DMS153 (cell line): ENCODE measurements at regions not wholly inside any gene's neighbourhood (a gene's known extent, or its start where the extent isn't known, plus 50 kb on each side); places are given as distances from the start of the nearest gene placed in this dataset.

Experiments
- DNase-seq: peaks from one replicate; lab custom pipeline; 2025; lab: John Stamatoyannopoulos, UW

DNA sequence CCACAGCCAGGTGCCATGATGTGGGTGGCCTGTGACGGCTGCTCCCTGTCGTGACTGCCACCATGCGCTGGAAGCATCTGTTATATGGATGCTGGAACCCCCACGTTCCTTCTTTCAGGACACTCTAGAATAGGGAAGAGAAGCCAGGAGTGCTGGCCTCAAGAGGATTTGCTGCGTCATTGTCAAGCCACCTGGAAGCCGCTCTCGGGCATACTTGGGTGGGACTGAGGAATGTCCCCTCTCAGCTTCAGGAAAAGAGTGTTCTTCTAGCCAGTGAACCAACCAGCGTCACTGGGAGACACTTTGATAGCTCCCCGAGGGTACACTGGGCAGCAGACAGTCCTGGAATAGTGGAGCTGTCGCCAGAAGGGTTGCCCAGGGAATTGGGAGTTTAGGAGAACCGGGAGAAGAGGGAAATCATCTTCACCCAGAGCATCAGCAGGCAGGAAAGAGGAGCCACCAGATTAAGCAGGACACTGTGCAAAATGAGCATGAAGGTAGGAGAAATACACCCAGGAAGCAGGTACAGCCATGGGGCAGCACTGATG, 130.8 kb upstream of the SASH1 start:
- DNase-seq, result no peak

DNA sequence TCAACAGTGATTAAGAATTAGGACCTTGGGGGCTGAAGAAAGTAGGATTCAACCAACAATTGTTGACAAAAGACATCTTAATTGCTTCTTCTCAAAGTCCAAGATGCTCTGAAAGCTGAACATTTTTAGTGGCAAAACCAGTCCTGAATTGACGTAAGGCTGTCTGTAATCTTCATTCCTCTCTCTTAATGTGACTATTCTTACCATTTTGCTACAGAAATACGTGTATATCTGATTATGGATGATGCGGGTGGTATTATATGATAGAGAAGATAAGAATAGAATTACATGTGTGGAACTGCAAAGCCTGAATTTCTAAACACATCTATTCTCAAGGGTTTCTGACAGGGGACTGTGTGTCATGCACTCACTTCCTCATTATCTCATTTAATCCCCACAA, 130.3 kb upstream of the SASH1 start:
- no peak for DNase-seq

DNA sequence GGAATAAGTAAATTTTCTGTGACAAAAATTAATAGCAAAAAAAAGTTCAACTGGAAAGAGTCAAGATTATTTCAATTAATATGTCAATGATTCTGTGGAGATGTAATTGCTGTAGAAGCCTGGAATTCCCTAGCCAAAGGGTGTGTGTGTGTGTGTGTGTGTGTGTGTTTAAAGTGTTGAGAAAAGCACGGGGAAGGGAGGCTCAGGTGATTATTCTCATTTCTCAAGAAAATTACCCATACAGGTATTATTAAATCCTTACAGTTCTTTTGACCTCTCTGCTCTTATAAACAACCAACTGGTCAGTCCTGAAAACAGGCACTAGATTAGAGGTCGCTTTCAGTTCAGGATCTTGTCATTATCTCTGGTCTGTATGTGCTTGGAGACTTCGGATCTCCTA, 129.3 kb upstream of the SASH1 start:
- no peak for DNase-seq

DNA sequence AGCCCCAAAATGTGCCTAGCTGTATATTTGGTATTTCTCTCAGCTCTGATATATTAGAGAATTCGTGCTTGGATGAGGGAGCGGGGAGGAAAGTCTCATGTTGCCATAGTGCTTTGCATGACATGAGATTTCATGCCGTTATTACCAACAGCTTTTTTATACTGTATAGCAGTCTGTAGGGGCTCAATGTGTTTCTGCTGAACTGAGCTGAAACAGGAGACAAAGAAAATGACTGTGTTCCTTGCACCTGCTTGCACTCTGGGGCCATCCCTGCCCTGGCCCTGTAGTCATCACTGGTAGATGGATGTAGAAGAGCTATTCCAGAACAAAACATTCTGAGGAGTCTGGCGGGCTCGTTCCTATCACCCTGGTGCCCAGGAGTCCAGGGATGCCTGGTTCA, 128.0 kb upstream of the SASH1 start:
- no peak for DNase-seq

DNA sequence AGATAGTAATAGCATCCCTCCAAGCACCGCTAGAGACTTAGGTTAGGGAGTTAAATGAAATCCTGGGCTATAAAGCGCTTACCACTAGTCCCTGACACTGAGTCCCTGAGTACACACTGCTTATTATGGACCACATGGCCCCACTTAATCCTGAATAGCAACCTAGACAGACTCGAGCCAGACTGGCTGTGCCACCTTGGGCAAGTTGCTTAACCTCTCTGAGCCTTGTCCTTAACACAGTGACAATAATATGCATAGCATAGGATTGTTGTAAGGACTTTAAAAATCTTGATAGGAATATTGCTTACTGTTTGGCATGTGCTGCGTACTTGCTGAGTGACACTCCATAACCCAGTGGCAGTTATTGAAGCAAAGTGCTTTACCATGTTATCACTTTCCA, 125.6 kb upstream of the SASH1 start:
- no peak for DNase-seq

DNA sequence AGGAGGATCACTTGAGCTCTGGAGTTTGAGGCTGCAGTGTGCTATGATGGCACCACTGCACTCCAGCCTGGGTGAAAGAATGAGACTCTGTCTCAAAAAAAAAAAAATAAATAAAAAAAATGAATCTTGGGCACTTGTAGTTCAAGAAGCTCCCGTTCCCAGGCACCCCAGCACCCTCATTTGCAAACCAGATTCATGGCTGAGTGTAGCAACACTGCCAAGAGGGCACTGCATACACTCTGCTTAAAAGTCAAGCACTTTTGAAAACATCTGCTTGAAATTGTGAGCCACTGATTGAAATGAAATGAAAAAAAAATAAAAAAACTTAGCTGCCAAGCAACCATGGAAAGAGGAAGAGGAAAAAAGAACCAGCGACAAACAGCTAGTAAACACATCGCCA, 124.7 kb upstream of the SASH1 start:
- DNase-seq, result no peak

DNA sequence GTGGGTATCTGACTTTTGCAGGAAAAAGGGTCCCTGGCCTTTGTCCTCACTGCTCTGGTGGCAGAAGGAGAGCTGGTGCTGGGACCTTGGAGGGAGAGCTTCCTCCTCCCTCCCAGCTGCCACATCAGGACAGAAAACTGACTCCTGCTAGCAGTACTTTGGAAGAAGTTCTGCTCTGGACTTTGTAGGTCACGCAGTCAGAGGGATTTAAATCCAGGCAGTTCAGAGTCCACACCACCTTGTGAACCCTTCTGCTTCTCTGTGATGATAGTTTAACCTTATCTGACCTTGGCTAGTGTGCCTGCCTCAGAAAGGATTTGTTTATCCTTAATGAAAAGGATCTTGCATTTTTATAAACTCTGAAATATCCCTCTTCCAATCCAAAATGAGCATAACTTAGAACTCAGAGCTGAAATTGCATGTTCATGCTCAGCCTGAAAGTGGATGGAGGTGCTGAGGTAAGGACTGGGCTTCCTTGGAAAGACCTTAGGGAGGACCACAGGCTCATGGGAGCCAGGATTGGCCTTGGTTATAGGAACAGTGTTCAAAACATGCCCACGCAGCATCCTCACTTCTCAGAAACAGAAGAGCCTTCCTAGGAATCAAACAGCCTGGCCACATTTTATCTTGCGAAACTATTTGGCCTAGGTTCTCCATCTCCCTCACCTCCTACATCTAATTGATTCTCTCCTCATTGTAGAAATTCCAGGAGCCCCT, 123.9 kb upstream of the SASH1 start:
- no peak for DNase-seq

DNA sequence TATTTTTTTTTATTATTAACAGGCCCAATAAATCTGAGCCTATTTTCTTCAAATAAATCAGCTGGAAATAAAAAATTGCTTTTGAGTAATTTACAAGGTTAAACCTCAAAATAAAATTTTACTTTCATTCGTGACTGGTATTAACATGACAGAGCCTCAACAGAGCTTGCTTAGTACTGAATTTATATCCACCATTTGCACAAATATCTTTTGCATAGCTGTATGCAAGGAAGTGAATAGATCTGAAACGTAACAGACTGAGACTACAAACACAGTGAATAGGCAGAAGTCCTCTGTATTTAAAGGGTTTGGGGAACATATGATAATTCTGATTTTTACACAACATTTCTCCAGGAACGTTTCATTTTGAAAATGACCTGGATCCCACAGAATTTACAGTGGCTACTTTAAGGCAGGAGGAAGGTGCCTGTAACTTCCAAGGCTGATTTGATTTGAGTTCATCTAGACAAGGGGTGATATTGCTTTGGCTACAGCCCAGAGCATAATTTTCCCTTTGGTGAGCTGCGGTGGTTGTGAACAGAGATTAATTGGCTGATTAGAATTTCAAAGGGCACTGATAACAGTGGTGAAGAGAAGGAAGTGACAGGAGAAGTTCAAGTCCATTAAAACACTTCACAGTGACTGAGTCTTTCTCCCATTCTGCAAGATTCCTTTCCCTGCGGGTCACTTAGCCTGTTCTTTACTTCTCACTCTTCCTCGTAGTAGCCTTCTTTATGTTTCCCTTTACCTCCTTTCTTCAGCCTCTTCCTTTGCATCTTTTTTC, 121.2 kb upstream of the SASH1 start:
- DNase-seq, result no peak

DNA sequence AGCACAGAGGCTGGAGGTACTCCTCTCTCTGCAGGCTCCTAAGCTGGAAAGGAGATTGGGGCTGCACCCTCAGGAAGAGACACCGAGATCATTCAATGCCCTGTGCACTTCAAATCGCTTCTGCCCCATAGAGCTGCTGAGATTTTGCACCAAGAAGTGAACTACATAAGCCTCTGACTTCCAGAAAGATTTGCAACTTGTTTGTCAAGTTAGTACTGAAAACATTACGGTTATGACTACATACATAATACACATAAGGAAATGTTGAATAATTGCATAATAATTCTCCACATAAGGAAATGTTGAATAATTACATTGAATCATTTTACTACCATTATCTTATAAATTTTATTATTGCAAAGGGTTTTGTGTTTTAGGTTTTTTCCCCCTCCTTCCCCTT, 120.3 kb upstream of the SASH1 start:
- DNase-seq, result no peak

DNA sequence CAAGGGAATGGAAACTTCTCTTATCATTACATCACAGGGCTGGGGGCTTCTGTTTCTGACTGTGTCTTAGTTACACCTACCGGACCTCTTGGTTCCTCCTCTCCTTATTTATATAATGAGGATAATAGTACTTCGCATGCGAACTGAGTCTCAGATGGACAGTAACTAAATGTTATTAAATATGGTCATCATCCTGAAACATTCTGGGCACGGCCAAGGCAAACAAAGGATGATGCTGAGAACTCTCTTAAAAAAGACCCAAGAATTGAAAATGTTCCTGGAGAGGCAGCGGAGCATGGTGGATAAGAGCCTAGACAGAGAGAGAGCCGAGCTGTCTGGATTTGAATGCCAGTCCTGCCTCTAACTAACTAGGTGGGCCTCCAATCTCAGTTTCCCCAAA, 119.8 kb upstream of the SASH1 start:
- DNase-seq, result no peak

DNA sequence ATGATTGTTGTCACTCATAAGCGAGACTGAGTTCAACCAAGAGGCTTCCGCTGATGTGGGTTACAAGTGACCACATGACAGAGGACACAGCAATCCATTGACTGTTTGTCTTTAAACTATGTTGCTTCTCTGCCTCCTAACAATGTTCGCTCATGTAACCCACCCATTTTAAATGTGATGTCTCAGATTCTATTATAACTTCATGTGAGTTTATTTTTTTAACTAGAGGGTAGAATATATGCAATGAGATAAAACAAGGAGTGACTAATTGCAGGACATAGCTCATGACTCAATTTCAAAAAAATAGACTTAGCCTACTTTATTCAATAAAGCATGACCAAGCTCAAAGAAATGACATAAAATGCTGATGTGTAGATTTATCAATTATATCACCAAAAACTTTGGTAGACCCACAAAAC, 119.2 kb upstream of the SASH1 start:
- DNase-seq, result no peak

DNA sequence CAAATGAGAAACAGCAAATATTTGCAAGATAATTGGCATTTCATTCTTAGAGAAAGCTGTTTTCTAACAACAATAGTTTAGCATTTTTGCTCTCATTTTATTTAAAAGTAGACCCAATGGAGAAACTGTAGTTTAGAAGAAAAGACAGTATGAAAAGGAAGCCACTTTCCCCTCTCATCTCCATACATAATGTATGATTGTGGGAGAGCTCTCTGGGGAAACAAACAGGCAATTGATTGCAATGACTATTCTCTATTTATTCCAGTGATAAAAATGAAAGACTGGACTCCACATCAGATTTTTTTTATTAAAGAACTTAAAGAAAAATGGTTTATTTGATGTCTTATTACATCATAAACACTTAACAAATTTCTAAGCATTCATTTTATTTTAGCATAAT, 116.8 kb upstream of the SASH1 start:
- DNase-seq, result no peak

DNA sequence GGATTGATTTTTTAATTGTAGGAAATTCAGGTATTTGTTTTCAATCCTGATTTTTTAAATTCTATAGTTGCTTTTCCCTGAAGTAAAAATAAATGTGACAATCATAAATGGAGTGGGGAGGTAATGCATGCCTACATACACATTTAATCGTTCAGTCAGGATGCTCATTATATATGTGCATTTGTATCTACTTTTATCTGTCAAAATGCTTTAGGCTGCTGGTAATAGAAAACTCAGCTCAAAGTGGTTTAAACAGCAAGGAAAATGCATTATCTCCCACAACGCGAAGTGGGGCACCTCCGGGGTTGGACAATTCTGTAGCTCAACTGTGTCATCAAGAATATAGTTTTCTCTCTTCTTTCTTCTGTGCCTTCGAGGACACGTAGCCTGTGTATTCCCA, 116.4 kb upstream of the SASH1 start:
- no peak for DNase-seq

DNA sequence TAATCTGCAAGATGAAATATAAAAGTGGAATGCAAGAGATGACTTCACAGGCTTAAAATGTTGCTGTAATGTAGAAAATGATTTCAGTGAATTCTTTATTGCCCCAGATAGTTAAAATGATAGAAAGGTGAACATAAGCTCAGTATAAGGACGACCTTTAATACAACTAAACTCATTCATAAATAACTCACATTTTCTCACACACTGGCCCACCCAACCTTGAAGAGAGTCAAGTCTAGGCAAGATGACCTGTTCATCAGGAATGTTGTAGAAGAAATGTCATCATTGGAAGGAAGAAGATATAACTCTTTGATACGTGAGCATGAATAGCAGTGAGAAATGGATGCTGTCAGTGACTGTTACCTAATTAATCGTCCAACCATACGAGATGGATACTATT, 111.1 kb upstream of the SASH1 start:
- no peak for DNase-seq

DNA sequence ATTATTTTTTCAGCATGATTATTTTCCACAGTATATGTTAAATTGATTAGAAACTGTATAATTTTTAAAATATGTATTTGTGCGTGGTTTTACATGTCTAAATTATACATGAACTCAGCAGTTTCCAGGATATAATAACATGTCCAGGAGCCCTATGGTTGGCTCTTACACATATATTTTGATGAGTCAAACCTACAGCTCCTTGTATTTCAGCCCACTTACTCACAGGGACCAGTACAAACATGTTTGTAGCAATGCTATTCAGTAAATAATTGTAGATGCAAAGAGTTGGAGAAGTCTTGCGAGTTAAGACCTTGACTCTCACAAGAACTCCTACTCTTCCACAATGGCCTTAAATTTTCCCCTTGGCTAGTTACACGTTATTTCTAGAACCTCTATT, 107.2 kb upstream of the SASH1 start:
- no peak for DNase-seq

DNA sequence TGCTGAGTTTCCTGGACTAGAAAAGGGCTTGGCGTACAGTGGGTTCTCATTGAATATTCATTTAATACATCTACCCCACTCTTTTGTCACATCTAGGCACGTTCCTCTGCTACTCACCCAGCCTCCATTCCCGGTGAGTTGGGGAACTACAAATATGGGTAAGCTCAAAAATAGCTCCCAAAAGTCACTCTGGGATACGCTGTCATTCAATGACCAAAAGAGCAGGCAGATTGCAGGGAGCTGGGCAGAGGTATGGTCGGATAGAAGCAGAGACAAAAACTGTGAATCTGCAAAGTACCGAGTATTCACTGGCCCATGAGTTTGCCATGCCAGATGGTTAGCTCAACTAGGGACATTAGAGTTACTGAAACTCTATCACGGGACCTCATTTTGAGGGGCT, 103.9 kb upstream of the SASH1 start:
- DNase-seq, result no peak

DNA sequence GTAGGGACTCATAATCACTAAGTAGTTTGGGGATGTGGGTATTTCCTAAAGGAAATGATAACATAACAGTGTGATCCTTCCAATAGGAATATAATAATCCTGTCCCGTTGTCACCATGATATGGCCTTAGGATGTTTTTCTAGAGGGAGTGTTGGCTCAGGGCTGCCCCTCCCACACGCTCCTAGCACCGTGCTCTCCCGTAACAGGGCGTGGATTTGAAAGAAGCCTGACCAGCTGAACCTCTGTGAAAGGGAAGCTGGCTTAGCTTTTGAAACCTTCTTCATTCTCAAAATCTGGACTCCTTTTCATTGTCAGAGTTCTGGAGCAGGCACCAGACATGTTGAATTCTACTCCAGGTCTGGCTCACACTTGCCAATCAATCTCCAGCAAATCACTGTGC, 103.4 kb upstream of the SASH1 start:
- no peak for DNase-seq

DNA sequence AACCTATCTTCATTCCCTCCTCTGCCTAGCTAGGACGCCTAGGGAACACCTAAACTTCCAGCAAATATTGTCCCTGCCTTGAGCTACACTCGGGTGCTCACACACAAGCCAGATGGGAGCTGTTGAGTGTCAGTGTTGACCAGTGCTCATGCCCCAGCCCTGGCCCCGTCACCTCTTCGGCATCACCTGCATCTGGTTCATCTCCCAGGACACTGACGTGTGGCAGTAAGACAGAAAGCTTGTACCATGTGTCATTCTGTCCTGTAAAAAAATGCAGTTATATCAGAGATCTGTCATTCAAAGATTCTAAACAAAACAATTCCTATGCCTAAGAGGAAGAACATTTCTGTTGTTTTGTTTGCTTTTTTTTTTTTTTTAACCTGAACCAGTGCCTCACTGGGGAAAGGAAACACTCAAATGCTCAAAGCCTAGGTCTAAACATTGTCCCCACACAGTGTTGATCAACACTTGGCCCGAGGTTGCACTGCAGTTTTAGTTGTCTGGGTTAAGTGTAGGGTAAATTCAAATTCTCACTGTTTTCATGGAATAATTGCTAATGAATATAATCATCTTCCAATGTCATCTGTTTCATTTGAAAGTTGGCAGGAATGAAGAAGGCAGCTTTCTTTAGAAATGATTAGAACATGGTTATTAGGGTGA, 102.7 kb upstream of the SASH1 start:
- no peak for DNase-seq

DNA sequence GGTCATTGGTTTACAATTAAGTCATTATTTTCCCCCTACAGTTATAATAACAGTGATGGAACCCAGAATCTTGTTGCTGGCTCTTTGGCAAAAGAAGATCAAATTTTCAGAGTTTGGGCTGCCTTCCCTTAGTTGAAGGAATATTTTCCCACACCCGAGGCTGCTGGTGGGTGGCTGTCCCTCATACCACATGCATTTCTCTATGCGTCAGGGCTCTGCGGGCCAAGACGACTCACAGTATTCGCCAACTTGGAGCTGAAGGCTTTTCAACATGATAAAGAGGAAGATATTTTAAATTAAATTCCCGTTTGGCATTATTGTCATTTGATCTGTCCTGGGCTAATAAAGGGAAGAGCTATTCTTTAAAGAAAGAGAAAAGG, 102.2 kb upstream of the SASH1 start:
- no peak for DNase-seq

DNA sequence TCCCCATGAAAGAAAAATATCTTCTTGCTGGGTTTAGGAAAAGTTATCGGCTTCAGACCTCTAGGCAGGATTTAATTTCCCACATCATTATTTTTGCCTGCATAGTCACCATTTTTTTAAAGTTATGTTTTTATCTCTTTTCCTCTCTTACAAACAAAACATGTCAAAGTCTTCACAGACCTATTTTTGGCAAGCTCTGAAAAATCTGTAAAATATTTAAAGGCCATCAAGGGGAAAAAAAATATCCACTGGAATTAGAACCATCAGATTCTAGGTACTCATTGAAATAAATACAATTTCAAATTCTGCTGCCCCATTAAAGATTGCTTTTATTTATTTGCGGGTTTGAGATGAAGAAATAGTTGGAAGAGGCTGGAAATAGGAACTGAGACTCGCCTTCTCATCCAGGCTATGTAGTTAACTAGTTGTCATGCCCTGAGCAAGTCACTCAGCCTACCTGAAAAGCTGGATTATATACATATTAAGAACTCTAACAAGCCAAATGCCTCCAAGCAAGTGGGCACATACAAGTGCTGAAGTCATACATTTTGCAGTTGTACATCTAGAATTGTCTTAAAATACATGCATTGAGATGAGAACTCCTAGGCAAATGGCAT, 101.7 kb upstream of the SASH1 start:
- no peak for DNase-seq

DNA sequence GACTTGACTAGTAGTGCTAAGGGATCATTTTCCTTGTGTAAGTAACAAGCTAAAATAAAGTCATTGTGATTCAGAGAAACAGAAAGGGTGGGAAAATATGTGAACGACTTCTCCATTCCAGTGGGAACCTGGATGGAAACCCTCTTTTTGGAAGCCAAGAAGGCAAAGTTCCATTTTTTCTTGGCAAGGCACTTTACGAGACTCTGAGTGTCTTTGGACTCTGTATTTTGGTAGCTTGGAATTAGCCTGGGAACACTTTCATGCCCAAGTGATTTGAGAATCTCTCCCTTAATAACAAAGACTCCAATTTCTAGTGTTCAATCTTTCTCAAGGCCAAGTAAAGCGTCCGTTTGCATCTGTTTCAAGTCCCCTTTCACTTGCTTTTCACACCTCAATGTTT, 100.5 kb upstream of the SASH1 start:
- DNase-seq, result no peak

DNA sequence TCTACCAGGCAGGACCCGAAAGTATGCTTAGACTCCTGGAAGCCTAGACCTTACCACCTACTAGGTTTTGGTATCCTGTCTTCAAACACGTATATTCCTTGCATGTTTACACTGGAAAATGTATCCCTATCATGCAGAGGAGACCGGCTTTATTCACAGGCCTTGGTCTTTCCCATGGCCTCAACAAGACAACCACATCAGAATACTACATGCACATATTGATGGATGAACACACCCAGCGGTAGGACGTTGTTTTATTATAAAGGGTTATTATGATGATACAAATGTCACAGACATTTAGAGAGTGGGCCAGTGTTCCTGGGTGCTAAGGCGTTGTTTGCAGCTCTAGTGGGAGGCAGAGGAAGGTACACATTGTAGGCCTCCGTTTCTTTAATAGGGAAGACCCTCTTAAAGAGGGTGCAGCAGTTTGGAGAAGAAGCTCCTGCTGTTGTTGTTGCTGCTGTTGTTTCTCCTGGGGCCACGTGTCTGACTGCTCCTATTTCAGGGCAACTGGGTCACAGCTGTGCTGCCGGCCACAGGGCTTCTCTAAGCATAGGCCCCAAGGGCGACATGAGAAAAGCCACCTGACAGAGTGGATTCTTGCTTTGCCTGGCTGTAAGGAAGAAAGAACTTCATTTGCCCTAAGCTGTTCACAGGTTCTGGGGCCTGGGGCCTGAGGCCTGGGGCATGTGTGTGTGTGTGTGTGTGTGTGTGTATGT, 98.3 kb upstream of the SASH1 start:
- no peak for DNase-seq
